Stimulated activated CD4-positive, alpha-beta T cell treated with anti-CD3 and anti-CD28 coated beads, Interleukin-4, amount 100 ng/mL, for 4 hours (primary cell): ENCODE measurements at regions not wholly inside any gene's neighbourhood (a gene's known extent, or its start where the extent isn't known, plus 50 kb on each side); places are given as distances from the start of the nearest gene placed in this dataset.
"Not testable (repeated sequence)": the region's sequence is repeated elsewhere in the genome, so short reads cannot be mapped to it uniquely, and the experiment has no call there.

ENCODE experiments used
- DNase-seq, 2 experiments: peaks; one replicate each; pipeline ENCODE4 v3.0.0-alpha.2; 2020

DNA sequence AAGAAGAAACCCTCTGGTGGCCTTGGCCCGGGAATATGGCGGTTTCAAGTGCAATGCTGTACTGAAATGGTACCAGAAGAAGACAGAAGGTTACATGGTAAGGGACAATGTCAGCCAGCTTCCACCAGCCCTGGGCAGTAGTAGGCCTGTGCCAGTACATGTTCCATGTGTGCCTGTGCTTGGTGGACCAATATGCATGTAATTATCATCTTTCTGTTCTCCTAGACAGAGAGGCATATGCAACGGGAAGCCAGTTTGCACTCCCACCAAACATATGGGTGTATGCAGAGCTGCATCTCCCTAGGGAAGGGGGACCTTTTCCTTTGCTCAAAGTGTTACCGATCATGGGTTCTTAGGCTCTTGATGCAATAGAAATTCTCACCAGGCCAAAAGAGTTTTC lies 80.9 kb upstream of the ADORA2B start:
- not testable (repeated sequence) for DNase-seq

DNA sequence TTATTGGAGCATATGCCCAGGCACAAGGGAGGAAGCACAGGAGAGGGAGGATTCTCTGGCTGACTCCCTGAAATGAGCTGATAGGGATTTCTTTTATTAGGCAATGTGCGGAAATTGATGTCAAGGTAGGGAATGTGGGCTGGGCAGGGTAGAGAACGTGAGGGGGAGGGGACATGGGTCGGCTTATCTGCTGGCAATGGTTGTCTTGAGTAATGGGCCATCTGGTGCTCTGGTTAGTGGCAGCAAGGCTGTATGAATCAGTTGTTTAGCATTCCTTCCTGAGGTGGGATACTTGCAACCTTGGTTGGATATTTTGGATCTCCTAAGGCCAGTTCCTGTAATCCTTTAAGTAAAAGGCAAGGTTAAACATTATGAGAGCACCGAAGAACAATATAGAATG lies 80.5 kb upstream of the ADORA2B start:
- DNase-seq, result not testable (repeated sequence)

DNA sequence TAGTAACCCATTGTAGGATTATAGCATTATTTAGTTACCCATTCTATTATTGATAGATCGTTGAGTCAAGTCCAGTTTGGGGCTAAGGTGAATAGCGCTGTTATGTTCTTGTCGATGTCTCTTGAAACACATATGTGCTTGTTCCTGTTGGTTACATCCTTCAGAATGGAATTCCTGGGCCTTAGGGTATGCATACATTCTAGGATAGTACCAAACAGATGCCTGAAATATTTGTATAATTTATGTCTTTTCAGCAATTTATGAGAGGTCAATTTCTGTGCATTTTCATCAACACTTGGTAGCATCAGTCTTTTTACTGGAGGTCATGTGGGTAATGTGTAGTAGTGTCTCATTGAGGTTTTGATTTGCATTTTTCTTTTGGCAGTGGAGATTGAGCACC lies 78.9 kb upstream of the ADORA2B start:
- DNase-seq, result not testable (repeated sequence)

DNA sequence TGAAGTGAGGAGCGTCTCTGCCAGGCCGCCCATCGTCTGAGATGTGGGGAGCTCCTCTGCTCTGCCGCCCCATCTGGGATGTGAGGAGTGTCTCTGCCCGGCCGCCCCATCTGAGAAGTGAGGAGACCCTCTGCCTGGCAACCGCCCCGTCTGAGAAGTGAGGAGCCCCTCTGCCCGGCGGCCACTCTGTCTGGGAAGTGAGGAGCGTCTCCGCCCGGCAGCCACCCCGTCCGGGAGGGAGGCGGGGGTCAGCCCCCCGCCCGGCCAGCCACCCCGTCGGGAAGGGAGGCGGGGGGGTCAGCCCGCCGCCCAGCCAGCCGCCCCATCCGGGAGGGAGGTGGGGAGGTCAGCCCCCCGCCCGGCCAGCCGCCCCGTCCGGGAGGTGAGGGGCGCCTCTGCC lies 77.6 kb upstream of the ADORA2B start:
- not testable (repeated sequence) for DNase-seq

DNA sequence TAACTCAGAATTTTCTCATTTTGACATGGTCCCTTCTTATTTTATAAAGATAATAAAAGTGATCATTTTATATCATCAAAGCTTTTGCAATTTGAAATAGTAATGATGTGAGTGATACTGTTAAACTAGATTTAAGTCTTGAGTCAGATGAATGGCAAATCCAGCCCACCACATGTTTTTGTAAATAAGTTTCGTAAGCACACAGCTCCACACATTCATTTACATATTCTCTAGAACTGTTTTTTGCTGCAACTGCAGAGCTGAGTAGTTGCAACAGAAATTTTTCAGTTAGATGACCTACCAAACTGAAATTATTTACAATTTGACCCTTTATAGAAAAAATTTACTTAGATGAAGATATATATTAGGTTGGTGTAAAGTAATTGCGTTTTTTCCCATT lies 75.1 kb upstream of the ADORA2B start:
- not testable (repeated sequence) for DNase-seq

DNA sequence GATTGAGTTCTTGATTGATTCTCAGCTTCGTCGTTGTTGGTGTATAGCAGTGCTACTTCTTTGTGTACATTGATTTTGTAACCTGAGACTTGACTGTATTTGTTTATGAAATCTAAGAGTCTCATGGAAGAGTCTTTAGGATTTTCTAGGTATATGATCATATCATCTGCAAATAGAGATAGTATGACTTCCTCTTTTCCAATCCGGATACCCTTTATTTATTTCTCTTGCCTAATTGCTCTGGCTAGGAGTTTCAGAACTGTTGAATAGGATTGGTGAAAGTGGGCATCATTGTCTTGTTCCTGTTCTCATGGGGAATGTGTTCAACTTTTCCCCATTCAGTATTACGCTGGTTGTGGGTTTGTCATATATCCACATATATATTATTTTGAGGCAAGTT lies 72.3 kb upstream of the ADORA2B start:
- DNase-seq, result not testable (repeated sequence)

DNA sequence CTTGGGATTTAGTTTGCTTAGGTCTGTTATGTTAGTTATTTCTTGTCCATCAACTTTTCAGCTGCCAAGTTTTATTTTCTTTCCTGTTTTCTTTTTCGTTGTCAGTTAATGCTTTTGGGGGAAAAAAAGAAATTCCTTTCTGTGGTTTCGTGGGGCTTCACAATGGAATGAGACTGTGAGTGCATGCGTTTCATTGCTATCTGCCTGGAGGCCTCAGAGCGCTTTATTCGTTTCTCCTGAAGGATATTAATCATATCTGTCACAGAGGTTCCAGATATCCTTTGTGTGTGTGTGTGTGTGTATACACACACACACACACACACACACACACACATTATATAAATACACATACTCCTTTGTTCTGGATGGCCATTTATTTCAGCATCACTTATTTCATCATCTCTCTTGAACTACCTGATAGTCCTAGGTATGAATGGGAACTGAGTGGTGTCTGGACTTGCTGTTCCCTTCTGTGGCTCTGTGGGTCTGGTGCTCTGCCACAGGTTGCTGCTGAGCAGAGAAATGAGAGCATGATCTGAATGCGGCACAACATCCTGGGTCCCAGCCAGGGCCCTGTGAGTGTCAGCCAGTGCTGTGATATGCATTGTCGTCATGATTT lies 66.9 kb upstream of the ADORA2B start:
- not testable (repeated sequence) for DNase-seq

DNA sequence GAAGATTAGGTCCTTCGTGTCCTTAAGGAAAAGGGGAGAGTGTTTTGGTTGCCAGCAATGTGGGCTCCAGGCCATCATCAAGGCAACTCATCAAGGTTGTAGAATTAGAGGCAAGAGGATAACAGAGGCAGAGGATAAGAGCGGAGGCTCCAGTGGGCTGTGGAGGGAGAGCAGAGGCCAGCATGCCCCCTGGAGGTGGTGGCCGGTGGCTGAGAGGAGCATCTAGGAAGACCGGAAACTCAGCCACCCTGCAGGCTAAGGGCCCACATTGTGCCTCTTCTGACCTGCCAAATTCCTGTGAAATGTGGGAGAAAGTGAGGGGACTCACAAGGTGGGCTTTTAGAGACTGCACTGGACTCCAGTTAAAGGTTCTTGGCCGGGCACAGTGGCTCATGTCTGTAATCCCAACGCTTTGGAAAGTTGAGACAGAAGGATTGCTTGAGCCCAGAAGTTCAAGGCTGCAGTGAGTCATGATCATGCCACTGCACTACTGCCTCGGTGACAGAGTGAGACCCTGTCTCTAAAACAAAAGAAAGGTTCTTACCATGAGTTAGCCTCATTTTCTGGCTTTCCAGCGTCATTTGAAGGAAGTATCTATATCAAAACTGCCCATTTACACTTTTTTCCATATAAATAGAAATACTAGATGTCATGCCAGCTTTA lies 62.7 kb upstream of the ADORA2B start:
- DNase-seq, result no peak

DNA sequence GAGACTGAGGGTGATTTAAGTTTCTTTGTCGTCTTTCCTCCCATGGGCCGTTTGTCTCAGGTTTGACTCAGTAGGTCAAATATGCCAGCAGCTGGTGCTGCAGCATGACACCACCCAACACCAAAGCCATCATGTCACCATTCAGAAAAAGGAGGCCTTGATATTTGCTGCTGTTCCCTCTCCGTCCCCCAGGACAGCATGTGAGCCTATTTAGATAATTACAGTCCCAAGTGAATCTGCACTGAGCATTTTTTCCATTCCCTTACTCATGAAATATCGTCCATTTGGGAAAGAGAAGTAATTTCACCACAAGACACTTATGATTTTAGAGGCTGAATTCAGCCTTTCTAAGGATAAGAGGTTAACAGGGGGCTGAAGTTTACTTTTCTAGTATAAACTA lies 62.2 kb upstream of the ADORA2B start:
- DNase-seq, result no peak

DNA sequence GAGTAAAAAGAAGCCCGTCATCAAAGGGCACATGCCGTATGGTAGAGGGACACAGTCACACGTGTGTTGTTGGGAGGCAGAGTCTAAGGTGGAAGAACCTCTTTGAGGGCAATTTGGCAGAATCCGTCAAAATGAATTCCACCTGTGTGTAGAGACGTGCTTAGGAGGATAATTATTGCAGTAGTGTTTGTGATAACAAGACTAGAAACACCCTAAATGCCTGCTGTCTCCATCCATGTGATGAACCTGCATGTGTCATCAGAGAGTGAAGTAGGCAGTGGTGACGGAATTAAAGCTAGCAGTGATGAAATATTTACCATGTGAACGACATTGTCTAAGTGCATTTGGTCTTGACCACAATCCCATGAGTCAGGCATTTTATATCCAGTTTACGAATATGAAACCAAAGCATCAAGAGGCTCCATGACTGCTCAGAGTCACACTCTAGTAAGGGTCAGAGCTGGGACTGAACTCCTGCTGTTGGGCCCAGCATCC lies 61.3 kb upstream of the ADORA2B start:
- DNase-seq, result no peak

DNA sequence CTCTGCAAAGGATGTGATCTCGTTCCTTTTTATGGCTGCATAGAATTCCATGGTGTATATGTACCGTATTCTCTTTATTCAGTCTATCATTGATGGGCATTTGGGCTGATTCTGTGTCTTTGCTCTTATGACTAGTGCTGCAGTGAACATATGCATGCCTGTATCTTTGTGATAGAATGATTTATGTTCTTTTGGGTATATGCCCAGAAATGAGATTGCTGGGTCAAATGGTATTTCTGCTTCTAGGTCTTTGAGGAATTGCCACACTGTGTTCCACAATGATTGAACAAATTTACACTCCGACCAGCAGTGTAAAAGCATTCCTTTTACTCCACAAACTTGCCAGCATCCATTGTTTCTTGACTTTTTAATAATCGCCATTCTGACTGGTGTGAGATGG lies 60.2 kb upstream of the ADORA2B start:
- DNase-seq, result no peak

DNA sequence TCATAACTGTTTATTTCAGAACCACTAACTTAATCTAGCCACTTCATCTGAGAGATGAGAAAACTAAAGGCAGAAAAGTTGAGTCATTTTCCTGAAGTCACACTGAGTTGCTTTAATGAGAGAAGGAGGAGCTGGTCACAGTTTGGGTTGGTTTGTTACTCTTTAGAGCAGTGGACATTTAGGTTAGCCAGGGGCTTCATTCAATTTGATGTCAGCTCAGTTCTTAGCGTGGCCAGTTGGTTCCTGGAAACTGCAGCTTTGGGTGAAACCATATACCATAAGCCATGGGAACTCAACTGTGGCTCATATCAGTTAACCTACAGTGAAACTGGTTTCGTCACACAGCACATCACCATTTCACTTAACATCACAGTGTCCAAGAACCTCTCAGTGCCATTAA lies 59.2 kb upstream of the ADORA2B start:
- no peak for DNase-seq

DNA sequence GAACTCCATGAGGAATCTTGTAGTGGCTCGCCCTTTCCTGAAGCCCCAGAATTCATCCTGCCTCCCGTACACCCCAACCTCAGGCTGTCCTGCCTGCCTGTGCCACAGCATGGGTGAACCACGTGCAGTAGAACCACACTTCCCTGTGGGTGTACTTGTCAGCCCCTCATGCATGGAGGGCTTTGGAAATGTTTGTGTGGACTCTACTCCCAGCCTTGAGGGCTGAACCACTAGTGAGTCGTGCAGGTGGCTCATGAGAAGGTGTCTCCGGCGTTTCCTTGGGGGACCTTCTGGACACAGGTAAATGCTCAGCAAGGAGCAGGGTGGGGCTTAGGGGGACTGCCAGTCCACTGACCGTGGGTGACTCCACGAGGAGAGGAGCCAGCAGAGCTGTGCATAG lies 58.7 kb upstream of the ADORA2B start:
- no peak for DNase-seq

DNA sequence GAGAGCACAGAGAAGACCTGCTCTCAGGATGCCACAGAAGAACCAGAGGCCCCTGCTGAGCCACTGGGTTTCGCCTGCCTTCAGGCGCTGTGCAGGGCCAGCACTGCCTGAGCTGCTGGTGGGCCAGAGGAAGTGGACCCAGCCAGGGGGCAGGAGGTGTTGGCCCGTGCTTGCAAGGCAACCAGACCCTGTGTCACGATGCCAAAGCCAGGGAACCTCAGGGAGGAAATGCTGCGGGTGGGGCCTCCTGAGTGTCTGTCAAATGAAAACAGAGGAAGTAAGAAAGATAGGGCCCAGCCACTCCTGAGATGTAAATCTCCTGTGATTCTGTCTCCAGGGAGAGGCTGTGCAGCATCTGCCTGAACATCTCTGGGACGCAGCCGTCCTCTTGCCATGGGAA lies 58.1 kb upstream of the ADORA2B start:
- no peak for DNase-seq

DNA sequence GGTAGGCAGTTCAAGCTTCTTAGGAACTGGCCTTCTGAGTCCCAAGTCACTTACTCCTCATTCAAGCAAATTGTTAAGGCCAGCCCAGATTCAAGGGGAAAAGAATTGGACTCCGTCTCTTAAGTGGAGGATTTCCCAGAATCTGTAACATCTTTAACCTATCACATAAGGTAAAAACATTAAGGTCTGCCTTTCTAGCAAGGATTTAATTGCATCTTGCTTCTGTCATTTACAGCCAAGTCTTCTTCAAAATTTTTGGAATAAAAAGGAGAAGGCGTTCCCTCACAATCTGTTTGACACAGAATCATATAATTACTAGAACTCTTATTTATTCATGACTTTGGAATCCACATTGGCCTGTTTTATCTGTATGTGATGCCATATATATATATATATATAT lies 56.5 kb upstream of the ADORA2B start:
- DNase-seq, result no peak

DNA sequence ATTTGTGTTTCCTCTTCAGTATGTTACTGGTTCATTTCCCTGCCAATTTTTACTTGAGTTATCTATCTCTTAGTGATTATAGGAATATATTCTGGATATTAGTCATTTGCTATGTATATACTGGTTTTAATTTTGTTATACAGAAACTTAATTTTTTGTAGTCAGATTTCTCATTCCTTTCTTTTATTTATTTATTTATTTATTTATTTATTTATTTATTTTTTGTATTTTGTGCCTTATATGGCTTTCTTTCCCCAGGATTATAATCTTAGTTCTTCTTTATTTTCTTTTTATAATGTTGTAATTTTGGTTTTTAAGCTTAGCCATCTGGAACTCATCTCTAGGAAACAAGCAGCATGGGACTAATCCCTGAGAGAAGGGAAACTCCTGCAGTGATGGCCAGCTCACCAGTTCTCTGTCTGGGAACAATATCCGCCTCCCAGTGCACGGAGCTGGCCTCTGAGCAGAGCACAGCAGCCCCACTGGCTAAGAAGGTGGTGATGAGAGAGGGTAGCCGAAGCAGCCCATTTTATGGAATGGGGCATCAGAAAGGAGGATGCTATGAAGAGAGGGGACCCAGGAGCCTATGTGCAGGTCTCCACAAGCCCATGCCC lies 54.5 kb upstream of the ADORA2B start:
- no peak for DNase-seq

DNA sequence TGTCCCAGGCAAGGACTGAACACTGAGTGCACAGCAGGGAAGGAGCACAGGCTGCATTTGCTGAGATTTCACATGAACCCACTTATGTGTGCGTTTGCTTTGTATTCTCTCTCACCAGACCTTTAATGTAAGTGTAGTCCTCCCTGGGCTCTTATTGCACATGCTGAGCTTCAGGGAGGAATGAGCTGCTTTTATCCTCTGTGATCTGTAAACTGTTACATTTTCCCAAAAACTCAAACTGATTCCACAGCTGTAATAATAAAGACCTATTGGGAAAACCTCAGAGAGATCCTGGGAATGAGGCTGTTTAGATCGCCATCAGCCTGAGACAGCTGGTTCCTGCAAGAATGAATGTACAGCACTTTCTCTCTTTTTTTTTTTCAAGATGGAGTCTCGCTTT lies 53.6 kb upstream of the ADORA2B start:
- no peak for DNase-seq

DNA sequence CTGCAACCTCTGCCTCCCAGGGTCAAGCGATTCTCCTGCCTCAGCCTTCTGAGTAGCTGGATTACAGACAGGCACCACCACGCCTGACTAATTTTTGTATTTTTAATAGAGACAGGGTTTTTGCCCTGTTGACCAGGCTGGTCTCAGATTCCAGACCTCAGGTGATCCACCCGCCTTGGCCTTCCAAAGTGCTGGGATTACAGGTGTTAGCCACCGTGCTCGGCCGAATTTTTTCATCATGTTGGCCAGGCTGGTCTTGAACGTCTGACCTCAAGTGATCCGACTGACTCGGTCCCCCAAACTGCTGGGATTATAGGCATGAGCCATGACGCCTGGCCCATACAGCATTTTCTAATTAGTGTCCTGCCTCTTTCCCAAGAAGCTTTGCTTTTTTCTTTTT lies 52.7 kb upstream of the ADORA2B start:
- no peak for DNase-seq

DNA sequence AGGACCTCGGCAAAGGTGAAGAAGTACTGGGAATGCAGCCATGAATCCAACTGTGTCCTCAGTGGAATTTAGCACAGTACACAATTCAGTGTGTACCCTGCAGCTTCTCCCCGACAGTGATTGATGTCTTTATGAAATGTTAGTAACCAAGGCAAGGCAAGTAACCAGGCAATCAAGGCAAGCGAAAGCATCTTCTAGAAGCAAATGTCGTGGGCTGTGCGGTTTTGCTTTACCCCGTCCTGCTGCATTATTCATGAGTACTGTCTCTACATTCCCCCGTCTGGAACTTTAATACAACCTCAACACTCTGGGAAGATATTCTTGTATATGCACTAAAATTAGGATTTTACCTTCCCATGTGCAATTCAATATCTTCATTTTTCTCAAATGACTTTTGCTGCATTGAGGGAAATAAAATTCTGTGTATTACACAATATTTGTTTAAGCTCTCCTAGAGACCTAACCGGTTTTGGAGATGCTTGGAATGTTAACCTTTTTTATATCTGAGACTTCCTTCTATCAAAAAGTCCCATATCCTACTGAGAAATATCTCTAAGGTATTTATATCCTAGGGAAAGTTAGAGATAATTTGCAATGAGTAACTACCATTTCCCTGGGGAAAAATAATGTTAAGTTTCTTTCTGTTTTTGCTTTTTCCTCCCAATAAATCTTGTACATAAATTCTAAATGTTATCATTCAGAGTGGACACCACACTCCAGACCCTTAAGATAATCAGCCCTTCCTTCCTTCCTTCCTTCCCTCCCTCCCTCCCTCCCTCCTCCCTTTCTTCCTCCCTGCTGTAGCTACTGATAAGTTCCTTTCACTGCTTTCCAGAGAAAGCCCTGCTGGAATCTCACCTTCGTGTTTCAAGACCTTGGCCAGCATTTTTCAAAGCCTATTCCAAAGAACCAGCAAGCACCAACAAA lies 51.9 kb upstream of the ADORA2B start:
- no peak for DNase-seq

DNA sequence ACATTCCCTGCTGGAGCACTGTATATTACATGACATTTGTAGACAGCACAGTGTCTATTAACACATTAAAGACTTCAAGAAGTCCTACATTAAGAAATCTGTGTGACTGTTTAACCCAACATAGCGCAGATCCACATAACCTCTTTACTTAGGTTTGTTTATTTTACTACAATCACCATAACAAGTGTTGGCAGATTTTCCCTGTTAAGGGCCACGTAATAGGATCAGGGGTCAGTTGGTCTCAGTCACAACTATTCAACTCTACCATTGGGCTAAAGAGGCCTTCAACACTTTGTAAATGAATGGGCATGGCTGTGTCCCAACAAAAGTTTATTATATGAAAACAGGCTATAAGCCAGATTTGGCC lies 51.3 kb upstream of the ADORA2B start:
- no peak for DNase-seq

DNA sequence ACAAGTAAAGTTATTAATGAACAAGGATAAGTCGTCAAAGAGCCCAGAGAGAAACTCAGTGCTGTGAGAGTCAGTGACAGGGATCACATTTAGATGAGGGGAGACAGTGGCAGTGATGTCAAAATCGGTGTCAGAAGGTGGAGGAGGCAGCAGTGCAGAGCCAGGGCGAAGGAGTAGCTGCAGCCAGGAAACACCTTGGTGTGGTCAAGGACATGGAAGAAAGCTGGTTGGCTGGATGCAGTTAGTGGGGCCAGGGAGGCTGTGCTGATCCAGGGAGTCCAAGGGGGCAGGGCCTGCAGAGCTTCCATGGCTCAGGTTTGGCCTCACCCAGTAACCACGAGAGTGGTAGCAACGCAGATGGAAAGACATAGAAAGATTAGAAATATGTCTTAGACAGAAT lies 50.7 kb upstream of the ADORA2B start:
- no peak for DNase-seq

DNA sequence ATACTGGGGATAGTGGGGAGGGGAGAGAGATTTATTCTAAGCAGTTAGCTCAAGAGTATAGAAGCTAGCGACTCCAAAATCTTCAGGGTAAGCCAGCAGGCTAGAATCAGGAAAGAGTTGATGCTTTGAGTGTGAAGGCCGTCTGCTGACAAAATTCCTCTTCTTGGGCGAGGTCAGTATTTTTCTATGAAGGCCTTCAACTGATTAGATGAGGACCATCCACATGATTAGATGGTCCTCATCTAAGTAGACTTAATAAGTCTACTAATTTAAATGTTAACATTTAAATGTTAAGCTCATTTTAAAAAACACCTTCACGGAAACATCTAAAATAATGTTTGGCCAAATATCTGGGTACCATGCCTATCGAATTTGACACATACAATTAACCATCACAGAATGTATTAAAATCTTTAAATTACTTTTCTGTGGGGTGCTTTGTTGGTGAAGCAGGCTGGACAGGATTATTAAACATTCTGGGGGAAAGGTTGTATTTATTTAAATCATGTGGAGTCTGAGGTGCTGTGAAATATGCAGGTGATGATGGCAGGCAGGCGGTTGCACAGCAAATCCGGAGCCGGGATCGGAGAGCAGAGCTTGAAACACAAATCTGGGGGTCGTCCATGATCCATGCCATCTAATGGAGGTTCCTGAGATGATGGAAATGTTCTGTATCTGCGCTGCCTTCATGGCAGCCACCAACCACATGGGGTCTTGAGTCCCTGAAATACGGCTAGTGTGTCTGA lies 49.8 kb upstream of the ADORA2B start:
- DNase-seq, result no peak
